T-cell (primary cell): ENCODE measurements at regions not wholly inside any gene's neighbourhood (a gene's known extent, or its start where the extent isn't known, plus 50 kb on each side); places are given as distances from the start of the nearest gene placed in this dataset.
A peak's percentile ranks its signal among the peaks of the same experiment; 100 is the strongest.

Source experiments
- ATAC-seq, 4 experiments: fragments of 200-7000 bp in 3 of 4; fragments of 150-1000 bp in 1 of 4; cut with Tn5 transposase; replicated peaks in 1 of 4; 1 replicate in 3 of 4; 2 replicates in 1 of 4; pipeline ENCODE4 v1.10.0; 2021; ENCODE audit warnings: moderate library complexity in 3 of 4, mild to moderate bottlenecking in 2 of 4, moderate number of reproducible peaks in 1 of 4
- CTCF ChIA-PET, 2 donors: fragments of 300-600 bp; sonication (Branson Sonifier 250); formaldehyde crosslinking; loops; one replicate each; lab custom pipeline; 2022; ENCODE audit warnings: antibody characterized with exemption in 2 of 2; lab: Charles Lee
- POLR2A ChIA-PET, 2 donors: fragments of 300-600 bp; sonication (Branson Sonifier 250); formaldehyde crosslinking; loops; one replicate each; lab custom pipeline; 2022; ENCODE audit warnings: antibody characterized with exemption in 2 of 2; lab: Charles Lee
- DNase-seq, 35 experiments: peaks; one replicate each; pipeline versions ENCODE4 v3.0.0 to v3.0.0-alpha.2; 2013 to 2023
- H3K27ac ChIP-seq: one replicate; pipeline ENCODE4 v1.5.1; 2013; ENCODE audit warnings: low read length
- H3K27me3 ChIP-seq, 2 experiments: replicated peaks in 1 of 2; 1 replicate in 1 of 2; 2 replicates in 1 of 2; pipeline versions ENCODE4 v1.6.1 to v1.7.0; 2013; ENCODE audit warnings: low read length in 1 of 2, mixed read lengths in 1 of 2; ENCODE audit not compliant: control insufficient read depth in 2 of 2, insufficient read depth in 2 of 2; ENCODE audit errors: extremely low read depth in 1 of 2
- H3K36me3 ChIP-seq, 2 donors: 1 replicate in 1 of 2; 2 replicates in 1 of 2; pipeline versions ENCODE4 v1.6.1 to v1.7.0; 2013; ENCODE audit warnings: low read length in 1 of 2; ENCODE audit not compliant: control insufficient read depth in 2 of 2, insufficient read depth in 1 of 2; ENCODE audit errors: extremely low read depth in 1 of 2
- H3K4me1 ChIP-seq, 2 experiments: 1 replicate in 1 of 2; 2 replicates in 1 of 2; pipeline versions ENCODE4 v1.6.1 to v1.7.0; 2013; ENCODE audit warnings: low read length in 2 of 2, mixed read lengths in 1 of 2; ENCODE audit not compliant: insufficient read depth in 2 of 2, control insufficient read depth in 1 of 2; ENCODE audit errors: extremely low read depth in 1 of 2
- H3K4me3 ChIP-seq, 2 donors: 1 replicate in 1 of 2; 2 replicates in 1 of 2; pipeline versions ENCODE4 v1.5.1 to v1.7.0; 2013; ENCODE audit warnings: mild to moderate bottlenecking in 2 of 2, low read length in 1 of 2, moderate library complexity in 1 of 2; ENCODE audit not compliant: control insufficient read depth in 1 of 2; ENCODE audit errors: extremely low read depth in 1 of 2
- H3K9me3 ChIP-seq: 2 replicates; pipeline ENCODE4 v1.7.0; 2013
- H3K27ac Mint-ChIP-seq, 2 donors: one replicate each; pipeline ENCODE4 v1.8.0; 2020 to 2021; ENCODE audit warnings: mild to moderate bottlenecking in 2 of 2, mixed read lengths in 2 of 2
- H3K27me3 Mint-ChIP-seq, 2 donors: one replicate each; pipeline ENCODE4 v1.8.0; 2021 to 2022; ENCODE audit warnings: mixed read lengths in 2 of 2
- H3K36me3 Mint-ChIP-seq: one replicate; pipeline ENCODE4 v1.8.0; 2021; ENCODE audit warnings: mixed read lengths
- H3K4me1 Mint-ChIP-seq, 3 donors: one replicate each; pipeline ENCODE4 v1.8.0; 2020 to 2022; ENCODE audit warnings: mixed read lengths in 3 of 3, mild to moderate bottlenecking in 1 of 3
- H3K4me3 Mint-ChIP-seq, 3 donors: one replicate each; pipeline ENCODE4 v1.8.0; 2020 to 2022; ENCODE audit warnings: mild to moderate bottlenecking in 3 of 3, mixed read lengths in 3 of 3, moderate library complexity in 3 of 3
- H3K9me3 Mint-ChIP-seq, 3 donors: one replicate each; pipeline ENCODE4 v1.8.0; 2020 to 2022; ENCODE audit warnings: mixed read lengths in 3 of 3
- WGBS: methylation state at CpG from one replicate; pipeline ENCODE4 v1.1.5; 2013; ENCODE audit warnings: missing lambda C conversion rate; ENCODE audit not compliant: insufficient coverage; 5-methylcytosine and 5-hydroxymethylcytosine counted together

DNA sequence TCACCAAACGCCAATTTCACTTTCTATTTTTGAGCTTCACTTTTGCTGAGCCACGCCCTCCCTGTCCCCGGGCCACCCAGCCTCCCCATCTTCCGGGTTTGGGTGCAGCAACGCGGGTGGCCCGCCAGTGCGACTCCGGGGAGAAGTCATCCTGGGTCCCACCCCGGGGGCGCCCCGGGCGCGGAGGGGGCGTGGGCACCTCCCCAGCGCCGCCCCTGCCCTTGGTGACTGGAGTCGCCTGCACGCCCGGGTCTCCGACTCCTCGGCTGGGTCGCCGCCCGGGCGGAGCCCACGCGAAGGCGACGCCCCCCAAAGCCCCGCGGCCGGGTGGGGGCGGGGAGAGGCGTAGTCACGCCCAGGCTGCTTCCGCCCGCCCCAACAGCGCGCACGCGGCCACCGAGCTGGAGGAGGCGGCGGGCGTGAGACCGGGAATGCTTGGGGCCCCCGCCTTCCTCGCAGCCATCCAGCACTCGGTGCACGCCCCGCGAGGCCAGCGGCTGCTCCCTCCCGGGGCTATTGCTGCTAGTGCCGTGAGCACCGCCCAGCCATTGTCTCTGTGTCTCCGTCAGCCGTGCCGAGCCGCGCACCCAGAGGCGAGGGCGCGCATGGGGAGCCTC lies 362.1 kb upstream of the AMELY start:
- WGBS, result 0% methylated on average over 43 of the region's 65 CpGs
- peak in 2 of 4 experiments; percentile 86 to 90 for ATAC-seq

DNA sequence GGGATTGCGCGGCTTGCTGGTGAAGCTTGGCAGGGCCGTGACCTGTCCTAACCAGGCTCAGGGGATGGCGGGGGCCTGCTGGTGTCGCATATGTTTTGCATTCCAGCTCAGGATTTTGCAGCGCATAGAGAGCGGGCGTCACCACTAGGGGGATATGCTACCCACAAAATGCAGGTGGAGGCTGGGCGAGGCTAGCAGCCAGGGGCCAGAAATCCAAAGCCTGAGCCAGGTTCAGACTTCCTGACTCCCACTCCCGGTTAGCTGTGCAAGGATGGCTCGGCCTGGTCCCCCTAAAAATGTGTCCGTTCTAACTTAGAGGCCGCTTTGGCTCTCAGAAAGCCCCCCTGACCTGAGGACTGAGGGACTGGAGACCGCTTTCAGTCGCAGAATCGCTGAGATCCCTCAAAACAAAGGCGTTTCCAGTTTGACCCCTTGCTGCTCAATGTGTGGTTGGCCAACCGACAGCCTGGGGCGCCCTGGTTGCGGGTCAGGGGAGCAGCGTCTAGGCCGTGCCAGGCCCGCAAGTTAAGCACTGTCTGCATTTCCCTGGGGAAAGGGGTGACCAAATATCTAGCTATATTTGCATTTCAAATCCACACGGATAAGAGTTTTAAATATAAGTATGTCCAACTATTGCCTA lies 361.1 kb upstream of the AMELY start:
- 13% methylated on average over 8 of the region's 24 CpGs for WGBS
- POLR2A ChIA-PET, result interaction anchor here in 1 of 2 donors (0.5 to 1.4 kb wide), 4 partner anchors 10 to 188 kb away, joined by 3 to 5 read pairs (median 4); no protein-coding TSS in a partner anchor
- DNase-seq (peak in 18 of 35 experiments; percentile 33 to 75 (median 47)), ATAC-seq (no peak)
- CTCF ChIA-PET, result interaction anchor here in 1 of 2 donors (0.7 to 1.6 kb wide), 5 partner anchors 10 to 186 kb away, joined by 3 to 17 read pairs (median 4); no protein-coding TSS in a partner anchor
- Histone ChIP-seq H3K4me1 (peaks cover 0 to 32% of the 10 kb centered on the region in 2 experiments), H3K27me3 (no peaks in the 10 kb centered on the region), H3K9me3 (no peaks in the 10 kb centered on the region), H3K36me3 (no peaks in the 10 kb centered on the region), H3K4me3 (peak overlapping the region in 1 of 2 donors; percentile 70), H3K27ac (peak overlapping the region; percentile 86)
- Mint-ChIP-seq H3K27ac (peak overlapping the region in 1 of 2 donors; percentile 99), H3K27me3 (no peaks in the 10 kb centered on the region), H3K36me3 (peaks cover 10% of the 10 kb centered on the region), H3K4me1 (peaks cover 0 to 31% (median 0%) of the 10 kb centered on the region in 3 donors), H3K9me3 (no peaks in the 10 kb centered on the region), H3K4me3 (peak overlapping the region in 1 of 3 donors; percentile 95)

More for the DNA sequence above, 362.1 kb upstream of the AMELY start:
- H3K36me3 Mint-ChIP-seq, result peaks cover 10% of the 10 kb centered on the region
- Histone ChIP-seq H3K4me1 (peaks cover 0 to 39% of the 10 kb centered on the region in 2 experiments), H3K4me3 (peak overlapping the region in 1 of 2 donors; percentile 71), H3K27ac (peak overlapping the region; percentile 86), H3K27me3 (no peaks in the 10 kb centered on the region), H3K9me3 (no peaks in the 10 kb centered on the region), H3K36me3 (no peaks in the 10 kb centered on the region)
- H3K4me1 Mint-ChIP-seq, result peaks cover 0 to 37% (median 0%) of the 10 kb centered on the region in 3 donors
- no peaks in the 10 kb centered on the region for H3K9me3 Mint-ChIP-seq
- H3K27me3 Mint-ChIP-seq, result no peaks in the 10 kb centered on the region
- DNase-seq, result peak in 20 of 35 experiments; percentile 83 to 96 (median 89)
- peak overlapping the region in 1 of 2 donors; percentile 99 for H3K27ac Mint-ChIP-seq
- ChIA-PET POLR2A (interaction anchor here in 1 of 2 donors (0.5 to 1.4 kb wide), 4 partner anchors 9 to 189 kb away, joined by 3 to 5 read pairs (median 4); no protein-coding TSS in a partner anchor), CTCF (interaction anchor here in 1 of 2 donors (0.7 to 1.6 kb wide), 5 partner anchors 9 to 77 kb away, joined by 3 to 17 read pairs (median 4); no protein-coding TSS in a partner anchor)
- H3K4me3 Mint-ChIP-seq, result peak overlapping the region in 1 of 3 donors; percentile 95

DNA sequence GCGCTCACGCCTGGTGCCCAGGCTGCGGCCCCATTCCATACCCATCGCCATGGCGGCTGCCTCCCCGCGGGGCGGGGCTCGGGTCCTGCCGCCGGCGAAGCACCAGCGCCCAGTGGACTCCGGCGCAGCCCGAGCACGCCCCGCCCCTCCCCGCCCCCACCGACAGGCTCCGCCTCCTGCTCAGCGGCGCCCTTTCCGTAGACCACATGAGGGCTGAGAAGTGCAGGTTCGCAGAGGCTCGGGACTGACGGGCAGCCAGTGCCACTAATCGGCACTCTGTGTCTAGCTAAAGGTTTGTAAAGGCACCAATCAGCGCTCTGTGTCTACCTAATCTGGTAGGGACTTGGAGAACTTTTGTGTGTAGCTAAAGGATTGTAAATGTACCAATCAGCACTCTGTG lies 352.2 kb upstream of the AMELY start:
- ChIA-PET POLR2A (no interaction called here), CTCF (no interaction called here)
- Mint-ChIP-seq H3K36me3 (no peaks in the 10 kb centered on the region), H3K9me3 (no peaks in the 10 kb centered on the region), H3K4me3 (no peak overlapping the region), H3K27ac (no peak overlapping the region), H3K4me1 (peaks cover 0 to 9% (median 0%) of the 10 kb centered on the region in 3 donors), H3K27me3 (no peaks in the 10 kb centered on the region)
- peak in 2 of 35 experiments; percentile 17 to 35 for DNase-seq
- no peak for ATAC-seq
- 95% methylated on average over 8 of the region's 29 CpGs for WGBS
- H3K4me1 ChIP-seq, result peaks cover 0 to 5% of the 10 kb centered on the region in 2 experiments
- no peaks in the 10 kb centered on the region for H3K9me3 ChIP-seq
- H3K4me3 ChIP-seq, result no peak overlapping the region
- no peaks in the 10 kb centered on the region for H3K27me3 ChIP-seq
- no peak overlapping the region for H3K27ac ChIP-seq
- no peaks in the 10 kb centered on the region for H3K36me3 ChIP-seq

DNA sequence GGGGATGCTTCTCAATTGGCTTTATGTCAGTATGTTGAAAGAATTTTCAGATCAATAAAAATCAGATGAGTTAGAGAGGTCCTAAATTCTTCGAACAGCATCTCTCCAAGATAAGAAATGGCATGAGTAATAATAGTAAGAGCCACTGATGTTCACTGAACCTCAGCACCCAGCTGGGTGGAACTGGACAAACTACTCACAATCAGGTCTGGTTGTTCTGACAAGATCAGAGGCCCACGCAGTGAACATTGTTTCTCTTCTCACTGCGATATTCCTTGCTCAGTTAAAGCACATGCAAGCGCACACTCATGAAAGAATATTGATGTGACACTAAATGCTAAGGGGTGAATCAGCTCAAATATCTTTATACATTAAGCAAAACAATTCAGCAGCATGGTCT lies 351.0 kb upstream of the AMELY start:
- Histone ChIP-seq H3K9me3 (no peaks in the 10 kb centered on the region), H3K27me3 (no peaks in the 10 kb centered on the region), H3K36me3 (no peaks in the 10 kb centered on the region), H3K27ac (no peak overlapping the region), H3K4me3 (no peak overlapping the region), H3K4me1 (no peaks in the 10 kb centered on the region)
- ATAC-seq, result no peak
- POLR2A ChIA-PET, result no interaction called here
- CTCF ChIA-PET, result no interaction called here
- Mint-ChIP-seq H3K27ac (no peak overlapping the region), H3K9me3 (peaks cover 0 to 6% (median 0%) of the 10 kb centered on the region in 3 donors), H3K36me3 (no peaks in the 10 kb centered on the region), H3K4me3 (no peak overlapping the region), H3K4me1 (peaks cover 0 to 4% (median 0%) of the 10 kb centered on the region in 3 donors), H3K27me3 (no peaks in the 10 kb centered on the region)
- WGBS, result no CpG with 5 or more reads among the region's 4 CpGs
- no peak for DNase-seq

DNA sequence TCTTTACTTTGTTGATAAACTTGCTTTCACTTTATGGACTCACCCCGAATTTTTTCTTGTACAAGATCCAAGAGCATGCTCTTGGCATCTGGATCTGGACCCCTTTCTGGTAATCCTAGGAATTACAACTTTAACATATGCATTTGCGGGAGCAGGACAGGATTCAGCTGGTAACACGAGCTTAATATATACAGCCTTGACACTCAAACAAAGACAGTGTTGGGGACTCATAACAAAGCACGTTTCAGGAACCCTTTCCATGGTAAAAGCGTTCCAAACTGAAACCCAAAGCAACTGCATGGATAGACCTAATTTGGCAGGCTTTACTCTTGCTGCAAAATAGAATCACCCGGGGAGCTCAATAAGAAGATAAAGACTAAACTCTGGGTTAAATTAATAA lies 349.7 kb upstream of the AMELY start:
- H3K4me3 ChIP-seq, result no peak overlapping the region
- H3K36me3 ChIP-seq, result no peaks in the 10 kb centered on the region
- H3K4me3 Mint-ChIP-seq, result no peak overlapping the region
- H3K4me1 ChIP-seq, result no peaks in the 10 kb centered on the region
- H3K27me3 Mint-ChIP-seq, result no peaks in the 10 kb centered on the region
- no peak overlapping the region for H3K27ac Mint-ChIP-seq
- ATAC-seq, result no peak
- no peak for DNase-seq
- H3K4me1 Mint-ChIP-seq, result peaks cover 0 to 7% (median 0%) of the 10 kb centered on the region in 3 donors
- H3K9me3 ChIP-seq, result no peaks in the 10 kb centered on the region
- peaks cover 3% of the 10 kb centered on the region for H3K36me3 Mint-ChIP-seq
- no peak overlapping the region for H3K27ac ChIP-seq
- H3K9me3 Mint-ChIP-seq, result peaks cover 0 to 11% (median 0%) of the 10 kb centered on the region in 3 donors
- CTCF ChIA-PET, result no interaction called here
- POLR2A ChIA-PET, result no interaction called here
- WGBS, result 59% methylated on average over 2 of the region's 6 CpGs
- H3K27me3 ChIP-seq, result no peaks in the 10 kb centered on the region

DNA sequence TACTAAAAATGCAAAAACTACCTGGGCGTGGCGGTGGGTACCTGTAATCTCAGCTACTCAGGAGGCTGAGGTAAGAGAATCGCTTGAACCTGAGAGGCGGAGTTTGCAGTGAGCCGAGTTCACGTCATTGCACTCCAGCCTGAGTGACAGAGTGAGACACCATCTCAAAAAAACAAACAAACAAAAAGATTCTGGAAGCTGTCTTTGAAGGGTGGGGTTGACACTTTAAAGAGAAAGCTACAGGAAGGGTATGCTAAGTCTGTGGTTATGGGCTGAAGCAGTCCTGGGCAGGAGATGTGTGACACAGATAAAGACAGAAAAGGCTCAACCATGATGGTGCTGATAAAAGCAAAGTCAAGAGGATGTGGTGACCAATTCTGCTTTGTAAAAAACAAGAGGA lies 328.5 kb upstream of the AMELY start:
- DNase-seq, result peak in 20 of 35 experiments; percentile 46 to 81 (median 64)
- H3K36me3 ChIP-seq, result no peaks in the 10 kb centered on the region
- peaks cover 0 to 33% of the 10 kb centered on the region in 2 experiments for H3K4me1 ChIP-seq
- peak overlapping the region; percentile 92 for H3K27ac ChIP-seq
- no CpG with 5 or more reads among the region's 6 CpGs for WGBS
- Mint-ChIP-seq H3K36me3 (no peaks in the 10 kb centered on the region), H3K4me3 (peak overlapping the region in 1 of 3 donors; percentile 47), H3K9me3 (peaks cover 0 to 11% (median 0%) of the 10 kb centered on the region in 3 donors), H3K27me3 (no peaks in the 10 kb centered on the region), H3K4me1 (peaks cover 0 to 50% (median 0%) of the 10 kb centered on the region in 3 donors), H3K27ac (peak overlapping the region in 1 of 2 donors; percentile 97)
- CTCF ChIA-PET, result interaction anchor here in 1 of 2 donors (0.8 to 1.4 kb wide), 3 partner anchors 33 to 88 kb away, joined by 6 to 7 read pairs (median 7); no protein-coding TSS in a partner anchor
- H3K9me3 ChIP-seq, result no peaks in the 10 kb centered on the region
- POLR2A ChIA-PET, result interaction anchor here in 1 of 2 donors (0.7 to 1.0 kb wide), 2 partner anchors 34 to 36 kb away, joined by 3 to 5 read pairs; no protein-coding TSS in a partner anchor
- peak in 2 of 4 experiments; percentile 89 to 97 for ATAC-seq
- H3K4me3 ChIP-seq, result peak overlapping the region in 1 of 2 donors; percentile 7
- no peaks in the 10 kb centered on the region for H3K27me3 ChIP-seq
